Activated CD4-positive, alpha-beta T cell treated with anti-CD3 and anti-CD28 coated beads, Interleukin-2, amount 50 U/mL, for 16 hours (primary cell): ENCODE measurements at regions not wholly inside any gene's neighbourhood (a gene's known extent, or its start where the extent isn't known, plus 50 kb on each side); places are given as distances from the start of the nearest gene placed in this dataset.
"Not testable (repeated sequence)": the region's sequence is repeated elsewhere in the genome, so short reads cannot be mapped to it uniquely, and the experiment has no call there.

Experiments
- DNase-seq: peaks from one replicate; pipeline ENCODE4 v3.0.0-alpha.2; 2020

DNA sequence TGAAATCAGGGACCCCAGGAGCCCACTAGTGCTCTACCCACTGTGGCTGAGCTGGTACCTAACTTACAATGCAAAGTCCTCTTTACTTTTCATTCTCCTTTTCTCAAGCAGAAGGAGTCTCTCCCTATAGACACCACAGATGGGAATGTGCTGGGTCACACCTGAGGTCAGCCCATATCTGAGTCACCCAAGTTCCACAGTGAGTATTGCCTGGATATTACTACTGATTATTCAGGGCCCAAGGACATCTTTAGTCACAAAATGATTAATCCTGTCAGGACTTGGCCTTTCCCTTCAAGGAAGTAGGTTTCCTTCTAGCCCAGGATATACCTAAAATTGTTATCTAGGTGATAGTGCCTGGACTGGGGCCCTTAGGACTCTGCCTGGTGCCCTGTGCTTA is 1305.2 kb downstream of the SI start:
- DNase-seq, result no peak

- DNase-seq, result no peak
Measured at GRCh38 chr3:163768048-163768447, 1310.2 kb downstream of the SI start.

- DNase-seq, result no peak
Measured at GRCh38 chr3:163766112-163766511, 1312.2 kb downstream of the SI start.

GRCh38 chr3:163753033-163753432 is 1325.3 kb downstream of the SI start:
- DNase-seq, result no peak

DNA sequence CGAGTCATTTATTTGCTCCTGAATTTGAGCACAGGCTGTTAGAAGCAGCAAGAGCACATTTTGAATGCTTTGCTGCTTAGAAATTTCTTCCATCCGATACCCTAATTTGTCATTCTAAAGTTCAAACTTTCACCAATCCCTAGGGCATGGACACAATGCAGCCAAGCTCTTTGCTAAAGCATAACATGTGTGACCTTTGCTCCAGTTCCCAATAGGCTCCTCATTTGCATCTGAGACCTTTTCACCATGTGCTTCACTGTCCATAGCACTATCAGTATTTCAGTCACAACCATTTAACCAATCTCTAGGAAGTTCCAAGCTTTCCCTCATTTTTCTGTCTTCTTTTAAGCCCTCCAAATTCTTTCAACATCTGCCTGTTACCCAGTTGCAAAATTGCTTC is 1333.1 kb downstream of the SI start:
- no peak for DNase-seq

GRCh38 chr3:163735394-163735793 is 1342.9 kb downstream of the SI start:
- no peak for DNase-seq

- DNase-seq, result no peak
Measured at GRCh38 chr3:163730684-163731083, 1347.6 kb downstream of the SI start.

DNA sequence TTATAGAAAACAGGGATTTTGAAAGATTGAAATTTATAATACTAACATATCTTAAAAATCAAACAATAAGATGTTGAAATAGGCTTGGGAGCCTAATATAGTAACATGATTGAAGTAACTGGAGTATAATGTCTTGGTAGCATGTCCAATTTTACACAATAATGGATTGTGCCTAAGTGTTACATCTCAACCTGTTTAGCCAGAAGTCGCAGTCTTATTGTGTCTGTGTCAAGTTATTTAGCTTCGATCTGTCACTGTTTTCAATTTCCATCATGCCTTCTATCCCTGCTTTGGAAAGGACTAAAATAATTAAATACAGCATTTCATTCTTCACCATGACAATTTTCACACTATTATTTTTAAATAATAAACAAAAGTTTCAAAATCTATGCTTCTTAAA is 1352.2 kb downstream of the SI start:
- DNase-seq, result no peak

- no peak for DNase-seq
Measured at GRCh38 chr3:163722405-163722804, 1355.9 kb downstream of the SI start.

DNA sequence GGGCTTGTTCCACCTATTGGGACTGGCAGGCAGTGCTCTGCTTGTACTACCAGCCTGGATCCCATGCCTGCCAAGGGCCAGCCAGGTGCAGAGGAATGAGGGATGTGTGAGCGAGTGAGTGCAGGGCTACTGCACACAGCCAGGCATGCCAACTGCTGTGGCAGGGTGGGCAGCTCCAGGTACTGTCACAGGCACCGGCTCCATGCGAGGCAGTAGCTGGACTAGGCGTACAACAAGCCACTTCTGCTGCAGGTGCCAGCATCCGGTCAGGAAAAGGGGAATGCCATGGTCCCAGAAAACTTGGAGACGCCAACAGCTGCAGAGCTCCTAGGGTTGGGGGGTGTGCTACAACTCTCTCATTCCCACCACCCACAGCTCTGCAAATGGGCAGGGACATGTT is 1356.7 kb downstream of the SI start:
- no peak for DNase-seq

GRCh38 chr3:163717377-163717776 is 1360.9 kb downstream of the SI start:
- no peak for DNase-seq

DNA sequence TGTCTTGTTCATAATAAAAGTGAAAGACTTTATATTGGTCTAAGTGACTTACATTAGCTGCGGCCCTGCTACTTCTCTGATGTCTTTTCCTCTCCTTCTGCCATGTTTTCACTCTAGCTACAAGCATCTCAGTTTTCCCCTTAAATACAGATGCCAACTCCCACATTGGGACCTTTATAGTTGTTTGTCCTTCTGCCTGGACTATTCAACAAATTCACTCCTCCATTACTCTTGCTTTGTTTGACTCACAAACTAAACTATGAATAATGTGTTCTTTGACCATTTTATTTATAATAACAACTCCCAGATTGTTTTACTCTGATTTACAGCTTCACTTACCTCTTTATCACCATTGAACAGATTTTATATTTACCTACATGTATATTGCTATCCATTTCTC is 1369.9 kb downstream of the SI start:
- no peak for DNase-seq

DNA sequence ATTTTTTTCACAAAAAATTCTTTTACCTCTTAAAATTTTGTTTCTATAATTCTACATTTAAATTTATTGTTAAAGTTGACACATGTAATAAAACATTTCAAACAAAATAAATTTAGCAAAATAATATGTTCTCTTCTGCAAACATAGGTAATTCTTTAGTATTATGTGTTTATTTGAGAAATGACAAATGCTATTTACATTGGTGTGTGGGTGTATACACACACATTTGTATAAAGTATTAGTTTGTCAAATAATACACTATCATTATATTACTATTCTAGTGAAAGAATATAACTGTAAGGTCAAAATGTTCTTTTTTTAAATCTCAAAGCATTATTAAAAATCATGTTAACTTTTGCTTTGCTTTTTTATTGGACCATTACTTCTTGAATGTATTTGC is 1370.6 kb downstream of the SI start:
- DNase-seq, result no peak

- DNase-seq, result not testable (repeated sequence)
Measured at GRCh38 chr3:163698221-163698620, 1380.1 kb downstream of the SI start.

GRCh38 chr3:163692494-163692893 is 1385.8 kb downstream of the SI start:
- no peak for DNase-seq

DNA sequence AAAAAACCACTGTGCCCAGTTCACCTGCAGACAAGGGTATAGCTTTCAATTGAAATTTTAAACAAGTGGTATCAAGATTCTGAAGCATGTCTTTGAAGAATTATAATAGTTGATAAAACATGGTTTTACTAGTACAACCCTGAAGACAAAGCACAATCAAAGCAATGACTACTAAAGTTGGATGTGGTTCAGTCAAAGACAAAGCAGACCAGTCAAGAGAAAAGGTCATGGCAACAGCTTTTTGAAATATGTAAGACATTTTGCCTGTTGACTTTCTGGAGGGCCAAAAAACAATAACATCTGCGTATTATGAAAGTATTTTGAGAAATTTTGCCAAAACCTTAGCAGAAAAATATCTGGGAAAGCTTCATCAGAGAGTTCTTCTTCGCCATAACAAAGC is 1393.6 kb downstream of the SI start:
- DNase-seq, result no peak

DNA sequence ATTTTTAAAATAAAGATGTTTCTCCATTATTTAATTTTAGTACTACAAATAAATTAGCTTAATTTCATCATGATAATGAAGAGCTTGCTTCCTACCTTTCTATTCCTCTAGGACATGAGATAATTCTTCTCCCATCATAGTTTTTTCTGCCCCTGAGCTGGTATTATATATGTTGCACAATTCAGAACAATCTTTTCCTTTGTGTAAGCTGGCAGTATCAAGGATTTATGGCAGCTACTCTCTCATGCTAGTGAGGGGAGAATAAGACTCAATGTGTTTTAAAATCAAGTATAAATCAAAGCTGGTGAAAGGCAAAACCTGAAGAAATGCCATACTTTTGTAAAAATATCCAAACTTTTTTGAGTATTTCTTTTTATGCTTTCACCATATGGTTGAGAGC is 1405.3 kb downstream of the SI start:
- no peak for DNase-seq

- DNase-seq, result no peak
Measured at GRCh38 chr3:163671201-163671600, 1407.1 kb downstream of the SI start.

- no peak for DNase-seq
Measured at GRCh38 chr3:163664466-163664865, 1413.8 kb downstream of the SI start.

- no peak for DNase-seq
Measured at GRCh38 chr3:163657088-163657487, 1421.2 kb downstream of the SI start.

- DNase-seq, result no peak
Measured at GRCh38 chr3:163655021-163655420, 1423.3 kb downstream of the SI start.

DNA sequence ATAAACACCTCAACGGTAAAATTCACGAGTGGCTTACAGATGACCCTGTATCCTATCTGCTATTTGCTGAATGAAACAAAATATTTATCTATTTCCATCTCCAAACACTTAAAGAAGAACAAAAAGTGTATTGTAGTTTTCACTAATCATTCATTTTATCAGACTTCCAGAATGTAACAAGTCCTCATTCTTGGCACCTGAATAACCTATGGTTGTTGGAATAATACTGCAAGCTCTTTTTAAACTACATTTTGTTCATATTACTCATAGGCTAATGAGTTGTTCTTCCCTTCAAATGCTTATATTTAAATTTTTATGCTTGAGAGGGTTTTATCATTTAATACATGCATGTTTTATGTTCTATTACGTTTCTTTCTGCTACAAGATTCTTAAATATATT is 1434.1 kb downstream of the SI start:
- DNase-seq, result no peak

DNA sequence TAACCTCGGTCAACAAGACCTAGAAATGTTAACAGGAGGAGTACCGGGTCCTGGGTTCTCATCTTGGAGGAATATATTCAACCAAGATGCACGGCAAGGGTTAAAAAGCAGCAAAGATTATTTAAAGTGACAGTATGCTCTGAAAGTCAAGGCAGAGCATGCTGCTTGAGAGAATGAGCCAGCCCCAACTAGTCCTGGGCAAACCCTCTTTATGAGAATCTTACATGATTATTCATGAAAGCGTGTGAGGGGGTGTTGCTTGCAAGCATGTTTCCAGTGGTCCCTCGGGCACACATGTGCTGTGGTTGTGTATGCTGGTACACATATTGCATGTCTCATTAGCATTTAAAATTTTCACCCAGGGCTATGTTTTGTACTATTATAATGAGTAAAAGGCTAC is 1445.6 kb downstream of the SI start:
- DNase-seq, result no peak

DNA sequence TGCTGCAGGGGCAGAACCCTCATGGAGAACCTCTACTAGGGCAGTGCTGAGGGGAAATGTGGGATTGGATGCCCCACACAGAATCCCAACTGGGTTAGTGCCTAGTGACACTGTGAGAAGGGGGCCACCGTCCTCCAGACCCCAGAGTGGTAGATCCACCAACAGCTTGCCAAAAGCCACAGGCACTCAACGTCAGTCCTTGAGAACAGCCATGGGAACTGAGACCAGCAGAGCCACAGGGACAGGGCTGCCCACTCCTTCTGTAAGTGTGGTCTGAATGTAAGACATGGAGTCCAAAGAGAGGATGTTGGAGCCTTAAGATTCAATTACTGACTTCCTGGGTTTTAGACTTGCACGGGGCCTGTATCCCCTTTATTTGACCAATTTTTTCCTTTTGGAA is 1451.5 kb downstream of the SI start:
- DNase-seq, result no peak

DNA sequence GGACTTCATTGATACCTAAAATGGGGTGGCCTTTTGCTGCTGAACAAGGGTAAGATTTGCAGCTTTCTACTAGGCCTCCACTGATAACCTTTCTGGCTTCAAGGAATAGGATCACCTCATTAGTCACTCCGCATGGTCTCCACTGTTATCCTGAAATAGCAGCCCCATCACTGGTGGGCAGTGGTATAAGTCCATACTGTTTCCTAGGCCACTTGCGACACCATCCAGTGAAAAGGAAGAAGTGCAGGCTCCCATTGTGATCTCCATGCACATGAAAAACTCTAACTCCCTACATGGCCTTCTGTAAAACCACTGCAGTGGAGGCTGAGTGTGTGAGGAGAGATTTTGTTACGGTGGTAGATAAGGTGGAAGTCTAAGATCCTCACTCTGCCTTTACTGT is 1455.9 kb downstream of the SI start:
- no peak for DNase-seq

DNA sequence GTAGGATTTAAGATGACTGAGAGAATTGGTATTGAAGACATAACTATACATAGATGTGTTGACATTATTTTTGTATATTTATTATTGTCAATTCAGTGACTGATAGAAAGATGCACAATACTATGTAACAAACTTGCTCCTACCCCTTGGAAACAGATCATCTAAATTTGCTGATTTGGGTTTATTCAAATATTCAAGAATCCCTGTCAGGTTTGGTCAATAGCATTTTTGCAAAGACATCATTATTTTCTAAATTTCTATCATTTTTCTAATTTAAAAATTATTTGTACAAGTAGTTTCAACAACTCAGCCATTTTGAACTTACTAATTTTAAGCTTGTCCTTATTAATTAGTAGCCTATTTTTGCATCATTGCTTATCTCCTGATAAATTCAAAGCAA is 1463.4 kb downstream of the SI start:
- no peak for DNase-seq
